Midbrain (tissue), 1 donor: ENCODE measurements at regions not wholly inside any gene's neighbourhood (a gene's known extent, or its start where the extent isn't known, plus 50 kb on each side); places are given as distances from the start of the nearest gene placed in this dataset.

ENCODE experiments used
- DNase-seq: peaks from one replicate; lab custom pipeline; 2025; lab: John Stamatoyannopoulos, UW

- DNase-seq = no peak
These were observed 186.2 kb downstream of the SNAPC1 start for GRCh38 chr14:61948376-61948775.

- DNase-seq = no peak
These were observed 188.1 kb downstream of the SNAPC1 start for GRCh38 chr14:61950340-61950739.

GRCh38 chr14:61953602-61954001, 191.4 kb downstream of the SNAPC1 start:
- DNase-seq = no peak

GRCh38 chr14:61954306-61954705, 192.1 kb downstream of the SNAPC1 start:
- DNase-seq = no peak

- no peak for DNase-seq
These were observed 194.3 kb downstream of the SNAPC1 start for GRCh38 chr14:61956517-61956916.

- no peak for DNase-seq
These were observed 197.1 kb downstream of the SNAPC1 start for GRCh38 chr14:61959348-61959747.

- DNase-seq = no peak
These were observed 199.1 kb downstream of the SNAPC1 start for GRCh38 chr14:61961369-61961768.

- DNase-seq = no peak
These were observed 201.7 kb downstream of the SNAPC1 start for GRCh38 chr14:61963926-61964325.

- DNase-seq = no peak
These were observed 203.0 kb downstream of the SNAPC1 start for GRCh38 chr14:61965030-61965745.

GRCh38 chr14:61968207-61968606, 206.0 kb downstream of the SNAPC1 start:
- DNase-seq = no peak

GRCh38 chr14:61972711-61973110, 210.5 kb downstream of the SNAPC1 start:
- no peak for DNase-seq

- DNase-seq = no peak
These were observed 211.8 kb downstream of the SNAPC1 start for GRCh38 chr14:61973981-61974380.

- DNase-seq = no peak
These were observed 215.0 kb downstream of the SNAPC1 start for GRCh38 chr14:61977217-61977616.

GRCh38 chr14:61988240-61988639, 226.0 kb downstream of the SNAPC1 start:
- DNase-seq = no peak

- DNase-seq = no peak
These were observed 229.9 kb downstream of the SNAPC1 start for GRCh38 chr14:61992139-61992538.

- no peak for DNase-seq
These were observed 230.7 kb downstream of the SNAPC1 start for GRCh38 chr14:61992926-61993325.

GRCh38 chr14:61994589-61994988, 232.4 kb downstream of the SNAPC1 start:
- no peak for DNase-seq

- DNase-seq = no peak
These were observed 234.5 kb downstream of the SNAPC1 start for GRCh38 chr14:61996753-61997152.

GRCh38 chr14:61997161-61997560, 234.9 kb downstream of the SNAPC1 start:
- no peak for DNase-seq

- DNase-seq = no peak
These were observed 239.7 kb downstream of the SNAPC1 start for GRCh38 chr14:62001963-62002362.

- no peak for DNase-seq
These were observed 240.4 kb downstream of the SNAPC1 start for GRCh38 chr14:62002642-62003041.

- no peak for DNase-seq
These were observed 241.5 kb downstream of the SNAPC1 start for GRCh38 chr14:62003701-62004100.

GRCh38 chr14:62006116-62006731, 244.0 kb downstream of the SNAPC1 start:
- DNase-seq = no peak

GRCh38 chr14:62015243-62015642, 253.0 kb downstream of the SNAPC1 start:
- no peak for DNase-seq
